ENCODE measurements at regions not wholly inside any gene's neighbourhood (a gene's known extent, or its start where the extent isn't known, plus 50 kb on each side); places are given as distances from the start of the nearest gene placed in this dataset.

GRCh38 chr4:104727643-104728042, 232.9 kb upstream of the CXXC4 start:
- TF ChIP-seq CTCF (IDR thresholded peaks at IDR 0.05) (no peak), POLR2AphosphoS5 (IDR thresholded peaks at IDR 0.05) (no peak), POLR2A (IDR thresholded peaks at IDR 0.05) (no peak)
